AG09319 (cell line): ENCODE measurements at regions not wholly inside any gene's neighbourhood (a gene's known extent, or its start where the extent isn't known, plus 50 kb on each side); places are given as distances from the start of the nearest gene placed in this dataset.

Experiments used
- DNase-seq: peaks from one replicate; pipeline ENCODE4 v3.0.0-alpha.2; 2010; ENCODE audit warnings: low read depth; ENCODE audit errors: extremely low read depth
- TF ChIP-seq, protein P1 (sequence below): IDR thresholded peaks from 2 replicates; pipeline ENCODE4 v1.5.1; 2011; ENCODE audit warnings: low read depth, mild to moderate bottlenecking, inconsistent platforms, low read length, moderate library complexity

DNA sequence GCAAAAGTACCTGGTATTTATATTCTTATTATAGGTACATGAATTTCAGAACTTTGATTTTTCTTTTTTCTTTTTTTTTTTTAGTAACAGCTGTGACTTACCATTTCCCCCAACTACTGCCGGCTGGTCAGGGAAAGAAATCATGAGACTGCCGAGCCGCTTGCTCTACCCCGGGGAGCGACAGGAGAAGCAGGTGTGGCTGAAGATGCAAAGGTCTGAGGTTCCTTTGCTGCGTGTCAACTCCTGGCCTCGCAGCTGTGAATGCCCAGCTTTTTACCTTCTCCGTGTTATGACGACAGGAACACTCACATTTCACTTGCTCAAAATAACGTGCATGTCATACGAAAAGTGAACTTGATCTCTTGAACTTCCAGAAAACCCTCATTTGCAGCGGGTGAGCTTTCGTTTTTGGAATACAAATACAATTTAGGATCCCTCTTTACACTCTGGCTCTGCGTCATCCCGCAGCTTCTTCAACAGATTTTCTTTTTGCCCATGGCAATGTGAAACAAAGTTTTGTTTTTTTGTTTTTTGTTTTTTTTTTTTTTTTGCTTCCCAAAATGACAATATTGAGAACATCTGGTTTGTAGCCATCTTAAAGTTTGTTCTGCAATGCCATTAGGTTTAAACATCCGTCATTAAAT is 117.9 kb downstream of the EFNB2 start:
- TF ChIP-seq, protein P1, sequence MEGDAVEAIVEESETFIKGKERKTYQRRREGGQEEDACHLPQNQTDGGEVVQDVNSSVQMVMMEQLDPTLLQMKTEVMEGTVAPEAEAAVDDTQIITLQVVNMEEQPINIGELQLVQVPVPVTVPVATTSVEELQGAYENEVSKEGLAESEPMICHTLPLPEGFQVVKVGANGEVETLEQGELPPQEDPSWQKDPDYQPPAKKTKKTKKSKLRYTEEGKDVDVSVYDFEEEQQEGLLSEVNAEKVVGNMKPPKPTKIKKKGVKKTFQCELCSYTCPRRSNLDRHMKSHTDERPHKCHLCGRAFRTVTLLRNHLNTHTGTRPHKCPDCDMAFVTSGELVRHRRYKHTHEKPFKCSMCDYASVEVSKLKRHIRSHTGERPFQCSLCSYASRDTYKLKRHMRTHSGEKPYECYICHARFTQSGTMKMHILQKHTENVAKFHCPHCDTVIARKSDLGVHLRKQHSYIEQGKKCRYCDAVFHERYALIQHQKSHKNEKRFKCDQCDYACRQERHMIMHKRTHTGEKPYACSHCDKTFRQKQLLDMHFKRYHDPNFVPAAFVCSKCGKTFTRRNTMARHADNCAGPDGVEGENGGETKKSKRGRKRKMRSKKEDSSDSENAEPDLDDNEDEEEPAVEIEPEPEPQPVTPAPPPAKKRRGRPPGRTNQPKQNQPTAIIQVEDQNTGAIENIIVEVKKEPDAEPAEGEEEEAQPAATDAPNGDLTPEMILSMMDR: no peak
- DNase-seq: no peak

DNA sequence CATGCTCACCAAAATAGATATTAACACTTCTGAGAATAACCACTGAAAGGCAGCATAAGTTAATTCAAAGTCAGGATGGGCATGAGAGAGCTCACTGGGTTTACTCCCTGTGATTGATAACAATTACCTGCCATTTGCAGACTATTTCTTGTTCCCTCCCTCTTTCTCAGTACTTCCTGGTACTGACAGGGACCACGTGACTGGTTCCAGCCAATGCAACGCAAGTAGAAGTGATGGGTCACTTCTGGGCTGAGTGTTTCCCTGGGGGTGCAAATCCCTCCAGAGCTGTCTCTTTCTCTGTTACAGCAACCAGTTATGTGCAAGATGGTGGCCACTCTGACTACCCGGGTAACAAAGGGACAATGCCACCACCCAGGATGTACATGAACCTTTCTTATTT is 118.8 kb downstream of the EFNB2 start:
- no peak for DNase-seq
- TF ChIP-seq, protein P1: no peak

DNA sequence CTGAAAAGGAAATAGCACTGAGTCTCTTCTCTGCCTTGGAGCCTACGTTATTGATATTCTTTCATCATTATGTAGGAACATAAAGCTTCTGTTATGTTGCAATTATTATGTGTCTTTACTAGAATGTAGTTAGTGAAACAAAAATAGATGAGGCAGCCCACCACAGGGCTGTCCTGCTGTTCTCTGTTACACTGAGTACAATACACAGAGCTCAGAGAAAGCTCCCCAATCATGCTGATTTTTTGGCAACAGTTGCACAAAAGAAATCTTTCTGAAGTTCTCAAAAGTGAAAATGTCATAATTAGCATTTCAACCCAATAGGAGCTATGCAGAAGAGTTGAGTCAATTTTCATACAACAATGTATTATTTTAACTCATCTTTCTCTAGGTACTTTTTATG is 119.5 kb downstream of the EFNB2 start:
- no peak for DNase-seq
- TF ChIP-seq, protein P1: no peak

DNA sequence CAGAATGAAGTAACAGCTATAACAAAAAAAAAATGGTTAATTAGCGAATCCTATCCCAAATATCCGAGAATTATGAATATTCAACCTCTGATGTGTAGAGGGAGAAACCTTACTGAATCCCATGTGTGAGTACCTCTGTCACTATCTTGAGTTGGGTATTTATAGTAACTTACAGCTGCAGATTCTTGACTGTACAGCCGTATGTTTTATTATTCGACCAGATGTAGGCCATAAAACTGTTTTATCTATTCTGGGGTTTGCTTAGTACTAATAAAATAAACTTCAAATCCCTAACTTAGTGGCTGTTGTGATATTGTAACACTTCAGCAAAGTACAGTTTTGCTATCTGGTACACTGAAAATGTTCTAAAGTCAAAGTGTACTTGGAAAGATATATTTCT is 120.0 kb downstream of the EFNB2 start:
- TF ChIP-seq, protein P1: no peak
- DNase-seq: no peak

DNA sequence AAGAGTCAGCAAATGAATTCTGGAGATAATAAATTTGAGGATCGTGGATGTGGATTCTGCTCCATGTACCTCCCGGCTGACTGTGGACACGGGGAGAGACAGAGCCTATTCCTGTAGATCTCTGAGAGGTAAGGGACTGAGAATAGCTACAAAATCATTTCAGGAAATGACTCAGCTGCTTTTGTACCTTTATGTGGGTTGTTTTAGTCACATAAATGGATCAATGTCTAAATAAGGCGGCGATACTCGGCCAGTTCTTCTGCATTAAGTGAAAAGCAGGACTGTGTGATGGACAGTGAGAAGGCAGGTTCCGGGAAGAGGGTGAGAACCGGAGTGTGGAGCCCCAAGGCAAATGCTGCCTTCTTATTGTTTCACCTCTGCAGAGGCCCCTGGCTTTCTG is 128.1 kb downstream of the EFNB2 start:
- DNase-seq: no peak
- TF ChIP-seq, protein P1: no peak

DNA sequence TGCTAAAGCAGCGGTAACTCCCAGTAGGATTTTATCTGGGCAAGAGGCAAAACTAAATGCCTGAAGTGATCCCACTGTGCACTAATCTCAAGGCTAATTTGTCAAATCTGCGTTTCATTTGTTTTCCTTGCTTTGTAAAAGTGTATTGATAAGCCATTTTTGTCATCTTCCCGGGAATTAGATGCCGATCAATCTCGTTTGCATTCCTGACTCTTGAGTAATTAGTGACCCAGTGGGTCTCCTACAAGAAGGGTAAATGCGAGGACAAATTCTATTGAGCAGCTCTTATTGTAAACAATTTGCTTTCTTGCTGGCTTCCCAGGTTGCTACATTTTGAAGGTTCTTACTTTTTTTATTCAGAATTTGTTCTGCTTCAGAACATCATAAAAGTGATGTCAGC is 129.7 kb downstream of the EFNB2 start:
- DNase-seq: no peak
- TF ChIP-seq, protein P1: no peak

DNA sequence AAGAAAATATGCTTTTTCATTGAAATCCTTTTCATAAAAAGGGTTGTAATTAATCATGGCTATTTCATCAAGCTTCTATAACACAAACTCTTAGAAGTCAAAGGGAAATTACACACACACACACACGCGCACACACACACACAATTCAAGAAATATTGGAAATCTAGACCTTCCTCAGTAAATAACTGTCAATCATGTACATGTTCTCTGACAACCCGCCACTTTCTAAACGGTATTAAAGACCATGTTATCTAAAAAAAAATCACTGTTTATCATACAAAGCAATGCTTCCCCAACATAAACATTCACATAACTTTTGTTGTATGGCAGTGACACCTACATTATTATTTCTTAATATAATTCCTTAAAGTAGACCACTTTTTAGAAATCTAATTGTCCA is 132.2 kb downstream of the EFNB2 start:
- TF ChIP-seq, protein P1: no peak
- DNase-seq: no peak
